Globus pallidus (tissue), 1 donor: ENCODE measurements at regions not wholly inside any gene's neighbourhood (a gene's known extent, or its start where the extent isn't known, plus 50 kb on each side); places are given as distances from the start of the nearest gene placed in this dataset.

Source experiments
- DNase-seq: peaks from one replicate; pipeline ENCODE4 v3.0.0-alpha.2; 2015; ENCODE audit warnings: low spot score

DNA sequence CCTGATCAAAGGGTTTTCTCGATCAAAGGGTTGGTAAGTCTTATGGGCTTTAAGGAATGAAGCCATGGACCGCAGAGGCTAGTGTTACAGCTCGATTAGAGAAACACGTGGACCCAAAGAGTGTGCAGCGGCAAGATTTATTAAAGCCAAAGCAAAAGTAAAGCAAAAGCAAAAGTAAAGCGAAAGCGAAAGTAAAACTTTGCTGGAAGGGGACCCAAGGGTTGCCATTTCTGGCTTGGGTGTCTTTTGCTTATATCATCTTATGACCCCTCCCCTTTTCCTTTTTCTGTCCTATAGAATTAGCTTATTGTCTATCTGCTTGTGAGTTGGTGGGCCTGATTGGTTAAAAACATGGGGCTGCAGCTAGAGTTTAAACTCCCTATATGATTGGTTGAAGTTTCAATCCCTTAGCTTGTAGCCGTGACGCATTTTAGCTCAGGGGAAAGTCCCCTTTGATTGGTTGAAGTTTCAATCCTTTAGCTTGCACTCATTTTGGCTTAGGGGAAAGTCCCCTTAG is 957.0 kb downstream of the AMY1C start:
- no peak for DNase-seq

DNA sequence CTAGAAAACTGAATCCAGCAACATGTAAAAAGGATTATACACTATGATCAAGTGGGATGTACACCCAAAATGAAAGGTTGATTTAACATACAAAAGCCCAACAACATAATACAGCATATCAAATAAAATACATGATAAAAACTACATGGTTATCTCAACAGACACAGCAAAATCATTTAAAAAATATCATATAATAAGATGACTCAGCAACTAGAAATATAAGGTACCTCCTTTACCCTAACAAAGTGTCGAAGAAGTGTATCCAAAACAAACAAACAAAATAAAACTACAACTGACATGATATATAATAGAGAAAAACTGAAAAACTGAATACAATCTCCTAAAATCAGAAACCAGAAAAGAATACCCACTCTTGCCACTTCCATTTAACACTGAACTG is 969.1 kb downstream of the AMY1C start:
- no peak for DNase-seq

DNA sequence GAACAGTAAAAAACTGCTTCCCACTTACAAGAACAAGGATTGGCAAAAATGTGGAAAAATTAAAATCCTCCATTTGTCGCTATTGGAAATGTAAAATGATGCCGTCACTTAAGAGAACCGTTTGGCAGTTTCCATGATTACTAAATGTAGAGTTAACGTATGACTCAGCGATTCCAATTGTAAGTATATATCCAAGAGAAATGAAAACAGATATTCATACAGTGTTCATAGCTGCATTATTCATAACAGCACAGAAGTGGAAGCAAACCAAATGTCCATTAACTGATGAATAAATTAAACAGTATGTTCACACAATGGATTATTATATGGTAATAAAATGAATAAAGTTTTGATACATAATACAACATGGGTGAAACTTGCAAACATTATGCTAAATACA is 971.0 kb downstream of the AMY1C start:
- DNase-seq: no peak

DNA sequence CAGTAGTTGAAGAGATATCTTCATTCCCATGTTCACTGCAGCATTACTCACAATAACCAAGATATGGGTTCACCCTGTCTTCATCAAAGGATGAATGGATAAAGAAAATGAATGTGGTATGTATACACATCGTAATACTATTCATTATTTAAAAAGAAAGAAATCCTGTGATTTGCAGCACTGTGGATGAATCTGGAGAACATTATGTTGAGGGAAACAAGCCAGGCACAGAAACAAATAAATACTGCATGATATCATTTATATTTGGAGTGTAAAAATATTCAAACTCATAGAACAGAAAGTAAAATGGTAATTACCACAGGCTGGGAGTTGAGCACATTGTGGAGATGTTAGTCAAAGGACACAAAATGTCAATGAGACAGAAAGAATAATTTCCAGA is 977.2 kb downstream of the AMY1C start:
- no peak for DNase-seq

DNA sequence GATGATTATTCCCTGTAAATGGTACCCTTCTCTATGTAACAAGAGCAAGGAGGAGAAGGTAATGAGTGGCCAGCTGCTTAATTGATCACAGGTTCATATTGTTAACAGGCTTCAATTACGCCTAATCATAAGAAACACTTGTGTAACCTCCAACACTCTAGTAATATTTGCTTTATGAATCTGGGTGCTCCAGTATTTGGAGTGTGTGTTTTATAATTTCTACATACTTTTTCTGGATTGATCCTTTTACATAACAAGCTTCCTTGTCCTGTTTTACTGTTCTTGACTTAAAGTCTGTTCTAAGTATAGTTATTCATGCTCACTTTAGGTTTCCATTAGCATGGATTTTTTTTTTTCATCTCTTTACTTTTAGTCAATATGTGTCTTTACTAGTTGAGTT is 984.2 kb downstream of the AMY1C start:
- DNase-seq: no peak

DNA sequence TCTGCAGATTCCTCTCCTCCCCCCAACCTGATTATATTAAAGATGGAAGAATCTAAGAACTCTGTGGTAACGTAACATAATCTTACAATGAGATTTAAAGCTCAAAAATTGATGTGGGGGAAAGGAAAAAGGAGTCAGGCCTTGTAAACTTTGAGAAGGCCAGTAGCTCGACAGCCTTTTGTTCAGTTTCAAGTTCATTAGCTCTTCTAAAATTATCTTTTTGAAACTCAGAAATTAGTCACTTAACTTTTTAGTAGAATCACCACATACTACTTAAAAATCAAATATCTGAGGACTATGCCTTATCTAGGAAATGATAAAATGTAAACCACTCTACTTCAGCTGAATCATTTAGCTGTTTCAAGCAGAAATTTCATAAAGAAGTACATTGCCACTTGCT is 996.2 kb downstream of the AMY1C start:
- no peak for DNase-seq

DNA sequence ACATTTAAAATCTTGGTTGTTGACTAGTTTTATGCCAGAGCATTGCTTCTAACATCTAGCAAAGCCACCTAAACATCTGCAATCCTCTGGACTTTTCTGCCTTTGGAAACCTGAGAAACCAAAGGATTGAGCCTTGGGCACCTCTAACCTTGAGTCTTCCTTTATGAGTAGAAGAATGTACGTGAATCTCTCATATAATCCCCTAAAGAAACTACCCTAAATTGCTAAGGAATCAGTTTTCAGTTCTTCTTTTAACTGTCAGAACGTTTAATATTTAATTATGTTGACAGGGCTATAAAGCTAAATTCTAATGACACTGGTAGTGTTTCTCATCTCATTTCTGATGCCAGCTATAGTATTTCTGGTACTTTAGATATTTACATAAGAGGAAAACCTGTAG is 997.3 kb downstream of the AMY1C start:
- DNase-seq: no peak

DNA sequence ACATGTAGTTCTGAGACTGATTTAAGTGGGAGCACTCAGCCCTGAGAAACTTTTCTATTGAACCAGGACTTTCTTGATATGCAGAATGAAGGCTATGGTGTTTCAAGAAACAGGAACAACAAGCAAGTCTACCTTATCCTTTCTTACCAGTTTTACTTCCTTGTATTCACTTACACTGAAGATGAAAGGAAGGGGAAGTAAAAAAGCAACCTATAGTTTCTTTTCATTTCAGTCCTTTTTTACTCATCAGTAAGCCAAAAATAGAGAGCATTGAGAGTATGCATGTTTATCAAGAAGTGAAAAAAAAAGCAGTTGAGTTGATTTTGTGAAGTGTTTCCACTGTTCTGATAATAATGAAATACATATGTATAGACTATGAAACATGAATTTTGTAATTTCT is 1010.3 kb downstream of the AMY1C start:
- peak; percentile 23 for DNase-seq

DNA sequence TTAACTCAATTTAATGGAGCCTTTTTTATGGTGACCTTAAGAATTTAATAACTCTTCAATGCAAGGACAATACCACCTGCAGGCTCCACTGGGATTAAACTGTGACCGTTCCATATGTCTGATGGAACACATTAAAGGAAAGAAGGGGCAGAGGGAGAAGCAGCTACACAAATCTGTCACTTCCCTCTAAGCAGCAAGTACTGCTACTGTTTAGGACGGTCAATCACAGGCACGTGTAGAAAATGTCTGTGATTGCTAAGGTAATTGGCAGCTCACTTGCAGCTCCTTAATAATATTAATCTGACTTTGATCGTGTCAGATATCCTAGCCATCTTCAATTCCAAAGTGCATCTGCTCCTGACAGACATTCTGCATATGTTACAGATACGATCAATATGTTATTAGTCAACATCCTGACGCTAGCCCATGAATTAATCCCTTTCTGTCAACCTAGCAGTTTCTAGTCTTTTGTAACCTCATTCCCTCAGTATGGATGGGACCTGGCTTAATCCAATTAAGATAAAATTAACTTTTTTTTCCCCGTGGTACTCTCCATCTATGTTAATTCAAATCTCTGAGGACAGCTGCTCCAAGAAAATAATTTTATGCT is 1012.4 kb downstream of the AMY1C start:
- no peak for DNase-seq

DNA sequence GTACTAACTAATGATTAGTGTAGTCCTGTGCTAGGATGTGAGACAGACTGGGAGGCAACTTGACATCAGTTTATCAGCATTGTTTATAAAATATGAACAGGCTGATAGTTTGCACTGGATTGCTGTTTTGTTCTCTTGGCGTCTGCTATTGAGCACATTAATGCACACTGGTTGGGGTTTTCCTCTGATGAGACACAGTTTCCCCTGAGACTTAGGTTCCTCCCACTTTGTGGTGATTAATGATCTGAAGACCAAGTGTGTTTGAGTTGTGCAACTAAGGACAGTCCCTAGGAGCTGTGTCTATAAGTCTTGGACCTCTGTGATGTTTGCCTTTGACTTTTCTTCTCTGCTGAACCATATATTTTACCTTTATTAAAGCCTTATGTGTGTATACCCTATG is 1015.4 kb downstream of the AMY1C start:
- DNase-seq: no peak

DNA sequence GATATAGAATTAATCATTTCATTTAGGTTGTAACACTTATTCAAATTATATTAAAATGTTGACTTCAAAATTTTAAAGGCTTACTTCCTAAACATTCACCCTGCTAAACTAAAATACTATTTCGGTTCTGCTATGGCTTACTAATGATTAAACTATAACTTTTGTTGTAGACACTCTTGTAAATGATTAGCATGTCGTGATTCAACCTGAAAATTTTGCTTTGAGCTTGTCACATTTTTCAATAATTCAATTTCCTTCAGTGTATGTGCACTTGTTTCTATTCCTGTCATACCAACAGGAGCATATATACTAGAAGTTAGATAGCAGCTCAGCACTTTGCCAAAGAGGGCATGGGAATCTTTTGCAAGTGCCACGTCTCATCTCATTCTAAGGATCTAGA is 1018.8 kb downstream of the AMY1C start:
- no peak for DNase-seq

DNA sequence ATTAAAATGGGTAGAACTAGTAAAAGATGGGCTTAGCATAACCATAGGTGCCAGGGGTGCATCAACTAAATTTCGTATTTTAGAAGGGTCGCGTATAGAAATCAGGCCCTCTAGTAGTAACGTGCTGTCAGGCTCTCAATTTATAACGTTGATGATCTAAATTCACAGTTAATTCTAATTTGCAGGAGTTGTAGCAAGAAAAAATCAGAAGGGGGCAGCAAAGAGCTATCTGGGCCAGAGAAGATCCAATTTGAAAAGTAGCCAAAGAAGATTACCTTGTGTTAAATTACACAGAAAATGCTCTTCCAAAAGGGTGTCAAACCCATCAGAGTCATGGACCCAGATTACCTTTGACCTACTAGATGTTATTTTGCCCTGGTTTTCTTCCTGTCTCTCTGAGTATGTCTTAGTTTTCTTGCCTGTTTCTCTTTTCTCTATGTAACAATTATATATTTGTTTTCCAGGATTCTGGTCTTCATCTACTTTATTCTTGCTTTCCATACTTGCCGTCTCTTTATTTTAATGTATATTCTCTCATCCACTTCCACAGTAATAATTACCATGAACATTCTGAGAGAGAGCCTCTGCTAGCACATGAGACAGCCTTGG is 1030.9 kb downstream of the AMY1C start:
- peak; percentile 21 for DNase-seq

DNA sequence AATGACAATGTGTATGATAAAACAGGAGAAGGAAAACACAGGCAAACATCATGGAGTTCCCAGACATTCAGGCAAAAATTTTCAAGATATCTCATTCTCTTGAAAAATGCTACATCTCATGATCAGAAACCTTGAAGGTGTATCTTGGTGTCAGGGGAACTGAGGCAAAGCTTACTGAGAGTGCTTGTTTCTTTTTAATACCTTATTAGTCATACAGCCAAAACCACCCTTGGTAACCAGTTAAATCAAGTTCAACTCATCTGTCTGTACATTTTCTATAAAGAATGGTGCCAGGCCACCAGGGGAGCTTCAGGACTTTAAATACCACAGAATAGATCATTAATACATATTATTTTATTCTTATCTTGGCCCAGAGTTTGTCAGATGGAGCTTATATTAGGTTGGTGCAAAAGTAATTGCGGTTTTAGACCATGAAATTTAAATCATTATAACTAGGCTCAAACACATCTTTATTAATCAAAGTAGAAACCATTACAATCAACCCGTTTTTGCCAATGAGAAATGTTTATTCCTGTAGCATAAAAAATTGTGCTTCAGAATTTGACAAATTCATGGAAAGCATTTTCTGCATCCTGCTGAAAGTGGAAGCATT is 1036.0 kb downstream of the AMY1C start:
- no peak for DNase-seq

DNA sequence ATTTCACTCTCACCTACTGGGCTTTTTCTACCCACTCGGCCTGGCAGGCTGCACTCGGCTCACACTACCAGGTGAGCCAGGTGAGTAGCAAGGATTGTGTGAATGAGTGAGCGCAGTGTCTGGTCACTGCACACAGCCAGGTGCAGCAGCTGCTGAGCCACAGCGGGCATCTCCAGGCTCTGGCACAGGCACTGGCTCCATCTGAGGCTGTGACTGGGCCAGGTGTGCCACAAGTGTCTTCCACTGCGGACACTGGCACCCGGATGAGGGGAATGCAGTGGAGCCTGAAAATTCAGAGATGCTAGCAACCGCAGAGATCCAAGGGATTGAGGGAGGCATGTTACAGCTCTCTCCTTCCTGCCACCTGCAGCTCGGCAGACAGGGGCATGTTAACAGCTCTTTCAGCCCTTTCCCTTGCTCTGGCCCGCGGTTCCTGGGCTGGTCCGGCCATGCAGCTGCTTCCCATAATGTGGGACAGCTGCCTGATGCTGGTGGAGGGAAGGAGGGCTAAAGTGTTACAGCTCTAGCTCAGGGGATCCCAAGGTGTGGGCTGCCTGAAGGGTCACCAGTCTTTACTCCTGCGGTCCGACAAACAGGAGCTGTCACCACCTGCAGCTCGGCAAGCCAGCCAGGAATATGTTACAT is 1038.3 kb downstream of the AMY1C start:
- no peak for DNase-seq

DNA sequence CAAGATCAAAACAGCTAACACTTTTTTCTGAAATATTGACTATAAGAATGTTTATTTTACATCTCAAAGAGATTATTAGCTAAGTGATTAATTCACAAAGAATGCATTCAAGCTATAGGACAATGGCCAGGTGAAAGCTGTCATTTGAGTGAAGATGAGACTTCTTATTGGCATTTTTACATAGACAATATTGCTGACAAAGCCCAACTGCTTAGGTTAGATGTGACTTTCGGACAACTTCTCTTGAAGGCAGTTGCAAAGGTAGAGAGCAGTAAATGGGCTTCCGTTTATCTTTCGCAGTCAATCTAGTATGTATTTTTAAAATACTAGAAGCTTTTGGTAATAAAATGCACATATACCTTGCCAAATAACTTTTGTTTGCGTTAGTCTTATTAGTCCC is 1041.3 kb downstream of the AMY1C start:
- DNase-seq: no peak

DNA sequence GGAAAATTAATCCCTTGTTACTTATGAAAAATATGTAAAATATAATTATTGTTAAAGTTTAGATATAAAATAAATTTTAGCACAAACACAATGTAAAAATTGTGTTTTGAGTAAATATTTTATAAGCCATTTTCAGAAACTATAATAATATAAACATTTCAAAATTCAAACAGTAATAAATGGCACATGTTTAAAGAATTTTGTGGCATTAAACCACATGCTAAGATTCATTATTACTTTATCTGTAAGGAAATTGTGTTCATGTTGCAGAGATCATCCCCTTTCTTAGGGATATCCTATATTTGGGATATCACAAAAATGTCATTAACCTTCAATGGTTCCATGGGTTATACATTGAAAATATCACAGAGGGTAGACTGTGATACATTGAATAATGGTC is 1044.3 kb downstream of the AMY1C start:
- DNase-seq: no peak

DNA sequence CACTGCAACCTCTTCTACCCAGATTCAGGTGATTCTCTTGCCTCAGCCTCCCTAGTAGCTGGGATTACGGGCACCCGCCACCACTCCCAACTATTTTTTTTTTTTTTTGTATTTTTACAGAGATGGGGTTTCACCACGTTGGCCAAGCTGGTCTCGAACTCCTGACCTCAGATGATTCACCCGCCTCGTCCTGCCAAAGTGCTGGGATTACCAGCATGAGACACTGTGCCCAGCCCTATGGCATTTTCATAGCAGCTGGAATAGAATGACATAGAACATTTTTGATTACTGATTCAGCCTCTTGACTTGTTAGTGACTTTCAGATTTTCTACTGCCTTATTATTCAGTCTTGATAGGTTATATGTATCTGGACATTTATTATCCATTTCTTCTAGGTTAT is 1046.2 kb downstream of the AMY1C start:
- DNase-seq: no peak

DNA sequence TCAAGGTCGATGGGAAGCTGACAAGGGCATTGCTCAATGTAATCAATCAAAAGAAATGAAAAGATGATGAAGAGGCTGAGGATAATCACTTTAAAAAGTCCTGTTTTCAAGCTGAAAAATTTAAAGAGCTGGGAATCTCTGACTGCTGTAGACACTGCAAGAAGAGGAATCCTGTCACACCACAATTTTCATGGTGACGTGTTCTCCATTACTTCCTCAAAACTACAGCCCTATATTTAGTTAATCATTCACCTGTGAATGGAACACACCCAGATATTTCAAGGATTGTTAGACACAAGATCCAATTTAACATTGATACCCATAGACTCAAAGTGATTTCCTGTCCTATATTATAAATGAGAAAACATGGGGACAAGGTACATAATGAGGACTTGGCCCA is 1048.3 kb downstream of the AMY1C start:
- DNase-seq: no peak

DNA sequence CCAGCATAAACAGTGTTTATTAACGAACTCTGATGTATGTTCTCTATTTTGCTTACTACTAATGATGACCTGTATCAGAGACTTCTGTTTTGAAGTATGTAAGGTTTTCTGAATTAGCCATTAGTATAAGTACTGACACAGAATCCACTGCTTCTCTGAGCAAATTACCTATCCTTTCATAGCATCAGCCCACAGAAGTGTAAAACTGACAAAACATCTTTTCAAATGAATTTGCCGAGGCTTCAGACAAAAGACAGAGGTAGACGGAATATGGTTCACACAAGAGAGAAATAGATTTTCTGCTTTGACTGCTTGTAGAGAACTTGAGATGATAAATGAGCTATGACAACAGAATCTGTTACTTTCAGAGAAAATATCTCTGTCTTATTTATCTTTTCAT is 1051.6 kb downstream of the AMY1C start:
- no peak for DNase-seq

DNA sequence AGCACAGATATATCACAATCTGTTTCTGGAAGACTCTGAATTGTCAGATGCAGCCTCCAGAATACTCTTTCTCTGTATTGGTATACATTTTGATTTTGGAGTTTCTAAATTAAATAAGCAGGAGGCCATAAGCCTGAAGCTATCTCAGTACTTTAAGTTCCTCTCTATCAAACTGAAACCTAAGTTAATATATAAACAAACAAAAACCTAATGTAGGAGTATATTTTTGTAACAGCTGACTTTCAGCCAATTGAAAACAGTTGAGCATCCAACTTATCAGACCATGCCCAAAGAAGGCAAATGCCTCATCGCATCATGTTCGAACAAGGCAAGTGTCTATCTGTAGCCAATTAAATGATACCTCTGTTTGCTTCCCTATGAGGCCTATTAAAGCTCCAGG is 1054.4 kb downstream of the AMY1C start:
- no peak for DNase-seq

DNA sequence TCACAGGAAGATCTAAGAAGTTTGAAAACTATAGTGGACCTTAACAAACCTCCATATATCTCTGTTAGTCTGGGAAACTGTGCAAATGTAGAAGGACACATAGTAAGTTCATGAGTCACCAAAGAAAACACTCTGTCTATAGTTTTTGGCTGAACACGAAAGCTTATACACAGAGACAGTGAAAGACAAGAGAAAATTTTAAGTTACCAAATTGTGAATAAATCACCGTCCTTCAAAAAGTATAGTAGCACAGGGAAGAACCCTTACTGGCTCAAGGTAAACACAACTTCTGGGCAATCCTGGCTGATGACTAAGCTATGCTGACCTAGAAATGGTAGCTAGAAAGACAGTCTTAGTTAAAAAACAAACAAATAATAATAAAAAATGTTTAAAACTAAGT is 1057.9 kb downstream of the AMY1C start:
- DNase-seq: no peak

DNA sequence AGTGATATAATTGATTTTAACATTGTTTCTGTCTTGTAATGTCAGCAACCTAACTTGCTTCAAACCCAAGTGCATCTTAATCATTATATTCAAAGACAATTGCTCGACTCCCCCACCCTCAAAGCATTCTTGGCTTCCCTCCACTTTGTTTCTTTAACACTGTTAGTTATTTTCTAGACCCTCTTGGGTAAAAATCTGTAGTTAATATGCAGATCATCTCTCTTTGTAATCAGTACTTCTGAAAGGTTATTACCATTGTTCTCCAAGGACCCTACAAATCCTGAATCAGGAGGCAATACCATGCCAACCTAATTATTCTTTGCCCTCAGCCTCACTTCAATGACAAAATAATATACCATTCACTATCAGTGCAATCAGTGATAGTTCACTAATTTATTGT is 1075.7 kb downstream of the AMY1C start:
- DNase-seq: no peak

DNA sequence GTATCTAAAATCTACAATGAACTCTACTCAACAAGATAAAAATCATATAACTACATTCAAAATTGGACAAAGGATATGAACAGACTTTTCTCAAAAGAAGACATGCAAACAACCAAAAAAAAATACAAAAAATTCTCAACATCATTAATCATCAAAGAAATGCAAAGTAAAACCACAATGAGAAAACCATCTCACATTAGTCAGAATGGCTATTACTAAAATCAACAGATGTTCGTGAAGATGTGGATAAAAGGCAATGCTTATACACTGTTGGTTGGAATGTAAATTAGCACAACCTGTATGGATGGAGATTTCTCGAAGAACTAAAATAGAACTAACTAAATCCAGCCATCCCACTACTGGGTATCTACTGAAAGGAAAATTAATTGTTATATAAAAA is 1080.8 kb downstream of the AMY1C start:
- no peak for DNase-seq
